HepG2 (cell line): ENCODE measurements at regions not wholly inside any gene's neighbourhood (a gene's known extent, or its start where the extent isn't known, plus 50 kb on each side); places are given as distances from the start of the nearest gene placed in this dataset.

Experiments used
- ATAC-seq: fragments of 200-7000 bp; cut with Tn5 transposase; 3 replicates; pipeline ENCODE4 v1.9.1; 2020; ENCODE audit warnings: mild to moderate bottlenecking, moderate library complexity
- BruUV-seq: library from RNA; stranded (reverse); fragments of 400-500 nt; replicated peaks from 2 replicates; lab custom pipeline; 2021; lab: Mats Ljungman, UMichigan
- CTCF ChIA-PET: fragments of 300-600 bp; formaldehyde crosslinking; extraction: SDS; loops from one replicate; lab custom pipeline; 2021; ENCODE audit warnings: low total read pairs, inconsistent platforms, low intra/inter-chr PET ratio; lab: Yijun Ruan, JAX
- POLR2A ChIA-PET: fragments of 350-600 bp; sonication (Branson Sonifier 250); formaldehyde crosslinking; loops from one replicate; lab custom pipeline; 2020; ENCODE audit warnings: antibody characterized with exemption, inconsistent platforms; lab: Yijun Ruan, JAX
- DNase-seq: peaks from one replicate; pipeline ENCODE4 v3.0.0-alpha.2; 2015; ENCODE audit warnings: low spot score
- FAIRE-seq: peaks from 3 replicates; lab custom pipeline; 2011; peaks lifted over from hg19 to GRCh38; lab: Jason Lieb, UNC
- H2AFZ ChIP-seq: one replicate; pipeline ENCODE4 v1.6.1; 2011; ENCODE audit warnings: low read length, inconsistent platforms
- H3K27ac ChIP-seq: fragments of 300-600 bp; 3 replicates; pipeline ENCODE4 v1.8.0; 2011; ENCODE audit warnings: mixed run types, mild to moderate bottlenecking, mixed read lengths, low read length, inconsistent platforms; ENCODE audit not compliant: insufficient read depth; ENCODE audit errors: extremely low read length
- H3K27me3 ChIP-seq, 2 experiments: fragments of 200-600 bp in 1 of 2; 2 replicates in 1 of 2; 3 replicates in 1 of 2; pipeline versions ENCODE4 v1.6.0 to v1.8.0; 2011; ENCODE audit warnings: low read length in 2 of 2, mild to moderate bottlenecking in 2 of 2, moderate library complexity in 2 of 2, inconsistent platforms in 1 of 2; ENCODE audit not compliant: insufficient read depth in 2 of 2, control insufficient read depth in 1 of 2
- H3K36me3 ChIP-seq, 2 experiments: fragments of 200-600 bp in 1 of 2; replicated peaks in 1 of 2; 2 replicates in 1 of 2; 3 replicates in 1 of 2; pipeline versions ENCODE4 v1.5.1 to v1.8.0; 2011; ENCODE audit warnings: low read length in 2 of 2, inconsistent platforms in 1 of 2; ENCODE audit not compliant: insufficient read depth in 2 of 2, control insufficient read depth in 1 of 2
- H3K4me1 ChIP-seq: 2 replicates; pipeline ENCODE4 v1.5.1; 2012; ENCODE audit warnings: low read length, inconsistent platforms; ENCODE audit not compliant: insufficient read depth
- H3K4me2 ChIP-seq: 2 replicates; pipeline ENCODE4 v1.6.0; 2011; ENCODE audit warnings: low read depth, low read length, inconsistent platforms
- H3K4me3 ChIP-seq, 3 experiments: fragments of 200-600 bp in 1 of 3; sonication (generic), shearing (Covaris generic) in 1 of 3; replicated peaks in 1 of 3; 2 replicates each; pipeline ENCODE4 v1.5.1; 2011 to 2016; ENCODE audit warnings: low read length in 3 of 3, inconsistent platforms in 2 of 3, low read depth in 2 of 3, mild to moderate bottlenecking in 2 of 3, control low read depth in 1 of 3, mixed read lengths in 1 of 3; ENCODE audit not compliant: insufficient read depth in 1 of 3
- H3K79me2 ChIP-seq: one replicate; pipeline ENCODE4 v1.6.1; 2011; ENCODE audit warnings: low read length, inconsistent platforms; ENCODE audit not compliant: insufficient read depth
- H3K9ac ChIP-seq: 2 replicates; pipeline ENCODE4 v1.6.0; 2011; ENCODE audit warnings: mild to moderate bottlenecking, low read depth, low read length, inconsistent platforms; ENCODE audit not compliant: insufficient read depth
- H3K9me3 ChIP-seq: 2 replicates; pipeline ENCODE4 v1.5.1; 2012; ENCODE audit warnings: mild to moderate bottlenecking, low read length
- H4K20me1 ChIP-seq: 2 replicates; pipeline ENCODE4 v1.6.0; 2011; ENCODE audit warnings: inconsistent platforms, mild to moderate bottlenecking, low read length, moderate library complexity; ENCODE audit not compliant: insufficient read depth
- BCL6 ChIP-seq: IDR thresholded peaks from 2 replicates; pipeline ENCODE4 v1.6.1; 2016; ENCODE audit warnings: missing genetic modification reagents, missing compliant biosample characterization
- HMGA1 ChIP-seq: sonication (generic); formaldehyde crosslinking; conservative IDR thresholded peaks from 2 replicates; pipeline ENCODE4 v1.4.0; 2020; ENCODE audit warnings: missing genetic modification reagents
- RBM22 ChIP-seq: fragments of 200-400 bp; formaldehyde crosslinking; optimal IDR thresholded peaks from 2 replicates; pipeline ENCODE3; 2017; ENCODE audit warnings: mild to moderate bottlenecking, low read length, moderate library complexity
- TAF1 ChIP-seq: sonication (generic); formaldehyde crosslinking; IDR thresholded peaks from 2 replicates; pipeline ENCODE4 v1.4.0; 2020; ENCODE audit warnings: missing genetic modification reagents
- TEAD2 ChIP-seq: sonication (generic); formaldehyde crosslinking; IDR thresholded peaks from 2 replicates; pipeline ENCODE4 v1.9.0; 2021; ENCODE audit warnings: missing genetic modification reagents
- TERF1 ChIP-seq: sonication (generic); formaldehyde crosslinking; IDR thresholded peaks from 2 replicates; pipeline ENCODE4 v1.8.0; 2022; ENCODE audit warnings: mild to moderate bottlenecking, missing genetic modification reagents, moderate library complexity
- TGIF2 ChIP-seq: IDR thresholded peaks from 2 replicates; pipeline ENCODE4 v1.6.1; 2016; ENCODE audit warnings: control low read depth, missing compliant biosample characterization
- THYN1 ChIP-seq: sonication (generic); formaldehyde crosslinking; IDR thresholded peaks from 2 replicates; pipeline ENCODE4 v1.8.1; 2023; ENCODE audit warnings: low read depth, mild to moderate bottlenecking, moderate library complexity, missing genetic modification reagents, borderline replicate concordance
- ZBTB38 ChIP-seq: sonication (generic); formaldehyde crosslinking; IDR thresholded peaks from 2 replicates; pipeline ENCODE4 v1.5.1; 2020; ENCODE audit warnings: mild to moderate bottlenecking, missing genetic modification reagents
- ZNF234 ChIP-seq: sonication (generic); formaldehyde crosslinking; conservative IDR thresholded peaks from 2 replicates; pipeline ENCODE4 v1.5.1; 2020; ENCODE audit warnings: mild to moderate bottlenecking, missing genetic modification reagents
- ZNF292 ChIP-seq: sonication (generic); formaldehyde crosslinking; IDR thresholded peaks from 2 replicates; pipeline ENCODE4 v1.8.1; 2022; ENCODE audit warnings: mild to moderate bottlenecking, low read depth, missing genetic modification reagents, borderline replicate concordance
- ZNF574 ChIP-seq: sonication (generic); formaldehyde crosslinking; IDR thresholded peaks from 2 replicates; pipeline ENCODE4 v1.4.0; 2020; ENCODE audit warnings: missing genetic modification reagents
- ZNF616 ChIP-seq: sonication (generic); formaldehyde crosslinking; IDR thresholded peaks from 2 replicates; pipeline ENCODE4 v1.5.0; 2020; ENCODE audit warnings: low read depth, mild to moderate bottlenecking, missing genetic modification reagents
- ZNF619 ChIP-seq: sonication (generic); formaldehyde crosslinking; IDR thresholded peaks from 2 replicates; pipeline ENCODE4 v1.4.0; 2020; ENCODE audit warnings: mild to moderate bottlenecking, missing genetic modification reagents
- ZNF777 ChIP-seq: sonication (generic); formaldehyde crosslinking; IDR thresholded peaks from 2 replicates; pipeline ENCODE4 v1.4.0; 2020; ENCODE audit warnings: missing genetic modification reagents
- ZNF878 ChIP-seq: sonication (generic); formaldehyde crosslinking; IDR thresholded peaks from 2 replicates; pipeline ENCODE4 v1.8.1; 2023; ENCODE audit warnings: mild to moderate bottlenecking, missing genetic modification reagents, moderate library complexity
- WGBS: methylation state at CpG from one replicate; pipeline ENCODE4 v1.1.6; 2017; ENCODE audit warnings: low lambda C conversion rate; 5-methylcytosine and 5-hydroxymethylcytosine counted together
- in situ Hi-C: cut with HindIII; loops from 2 replicates; pipeline ENCODE4 v1.10.0; 2017; ENCODE audit warnings: low pct_unique_long_range_greater_than_20kb; ENCODE audit not compliant: extremely low pct_ligation_motif_present
- intact Hi-C: fragments of 100-400 bp; cut with micrococcal nuclease; formaldehyde crosslinking; loops from one replicate; pipeline ENCODE4 v1.10.0; 2022; ENCODE audit not compliant: unreplicated experiment

- TF ChIP-seq TEAD2 (CRISPR knock-in tag) (no peak), ZBTB38 (CRISPR knock-in tag) (no peak), THYN1 (CRISPR knock-in tag) (no peak), ZNF619 (CRISPR knock-in tag) (no peak), BCL6 (CRISPR knock-in tag) (no peak), ZNF292 (CRISPR knock-in tag) (no peak), TAF1 (CRISPR knock-in tag) (no peak), ZNF777 (CRISPR knock-in tag) (no peak), TGIF2 (CRISPR knock-in tag) (no peak), HMGA1 (CRISPR knock-in tag) (no peak), RBM22 (no peak), ZNF234 (no peak)
- Histone ChIP-seq H3K27me3 (no peaks in the 10 kb centered on the region), H3K36me3 (no peaks in the 10 kb centered on the region), H3K9ac (no peak overlapping the region), H2AFZ (no peak overlapping the region), H3K4me3 (no peak overlapping the region), H3K4me2 (no peak overlapping the region), H3K27ac (no peak overlapping the region), H3K9me3 (peaks cover 28% of the 10 kb centered on the region), H4K20me1 (no peaks in the 10 kb centered on the region), H3K79me2 (no peaks in the 10 kb centered on the region), H3K4me1 (no peaks in the 10 kb centered on the region)
- ChIA-PET POLR2A (no interaction called here), CTCF (no interaction called here)
- in situ Hi-C loops (no loop called here), intact Hi-C loops (no loop called here)
- no TSS peak for BruUV-seq
- FAIRE-seq (no peak), ATAC-seq (no peak), DNase-seq (no peak)
- WGBS = 0% methylated on average over 5 of the region's 6 CpGs
Observed at GRCh38 chr7:68868978-68869377, 729.3 kb upstream of the AUTS2 start.

- no TSS peak for BruUV-seq
- ChIA-PET POLR2A (no interaction called here), CTCF (no interaction called here)
- WGBS = 7% methylated on average over 5 of the region's 5 CpGs
- H3K9ac ChIP-seq = no peak overlapping the region
- no peak overlapping the region for H3K4me2 ChIP-seq
- H3K9me3 ChIP-seq = peaks cover 35% of the 10 kb centered on the region
- H3K4me3 ChIP-seq = no peak overlapping the region
- ATAC-seq (no peak), DNase-seq (no peak), FAIRE-seq (no peak)
- H3K27ac ChIP-seq = no peak overlapping the region
- no peaks in the 10 kb centered on the region for H3K4me1 ChIP-seq
- no peaks in the 10 kb centered on the region for H3K79me2 ChIP-seq
- H3K27me3 ChIP-seq = no peaks in the 10 kb centered on the region; a peak in 1 of 5 replicates
- no peaks in the 10 kb centered on the region for H4K20me1 ChIP-seq
- no peaks in the 10 kb centered on the region for H3K36me3 ChIP-seq
- in situ Hi-C loops (no loop called here), intact Hi-C loops (no loop called here)
- H2AFZ ChIP-seq = no peak overlapping the region
- TF ChIP-seq ZNF574 (CRISPR knock-in tag) (no peak), ZNF878 (no peak), TERF1 (no peak), ZNF616 (no peak)
Observed at GRCh38 chr7:68873616-68874015, 724.7 kb upstream of the AUTS2 start.
